ENCODE measurements at regions not wholly inside any gene's neighbourhood (a gene's known extent, or its start where the extent isn't known, plus 50 kb on each side); places are given as distances from the start of the nearest gene placed in this dataset.

DNA sequence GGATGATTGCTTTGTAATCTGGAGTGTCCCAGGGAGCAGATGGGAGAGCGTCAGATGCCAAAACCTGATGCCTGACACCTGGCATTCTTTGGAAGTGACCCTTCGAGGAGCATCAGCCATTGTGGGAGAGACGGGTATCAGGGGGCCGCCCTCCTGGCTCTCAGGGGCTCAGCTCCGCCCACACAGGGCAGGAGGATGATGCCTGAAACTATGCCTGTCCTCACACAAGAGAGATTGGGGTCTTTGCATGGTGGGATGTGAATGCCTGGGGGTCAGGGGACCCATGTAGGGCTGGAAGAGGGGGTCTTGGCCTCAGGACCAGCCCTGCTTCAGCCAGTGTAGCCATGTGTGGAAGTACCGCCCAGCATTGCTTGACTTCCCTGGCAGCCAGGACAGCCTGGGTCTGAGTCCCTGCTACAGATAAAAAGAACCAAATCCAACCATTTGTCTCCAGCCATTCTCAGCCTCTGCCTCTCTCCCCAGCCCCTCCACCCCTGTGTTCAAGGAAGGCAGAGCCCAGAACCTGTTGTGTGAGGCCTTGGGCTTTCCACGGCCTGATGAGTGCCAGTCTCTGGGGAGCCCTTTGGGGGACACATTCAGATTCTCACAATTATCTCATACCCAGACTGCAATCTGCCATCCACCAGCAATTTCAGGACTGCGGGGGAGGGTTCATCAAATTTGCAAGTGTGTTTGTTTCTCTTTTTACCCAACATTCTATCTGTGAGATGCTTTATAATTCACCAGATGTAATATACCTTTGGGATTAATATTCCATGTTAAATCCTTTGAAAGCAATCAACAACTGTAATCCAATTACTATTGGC lies 371.2 kb downstream of the PREX1 start (continued):
- TF ChIP-seq ATF2 (IDR thresholded peaks at IDR 0.05; ENCODE audit: low read length) (peak; percentile 52), IRF4 (IDR thresholded peaks at IDR 0.05; ENCODE audit: low read depth, low read length) (0 out of 2 replicates have a peak, but pooled peaks have one; percentile 25), IKZF2 (IDR thresholded peaks at IDR 0.05) (peak in 1 of 2 experiments; percentile 43; a peak in 1 of 4 replicates), EGR1 (IDR thresholded peaks at IDR 0.05; ENCODE audit: borderline replicate concordance in 1 of 2, low read depth in 2 of 2, low read length in 2 of 2) (peak in 1 of 2 experiments; percentile 90; a peak in 2 of 3 replicates), CUX1 (IDR thresholded peaks at IDR 0.05; ENCODE audit: insufficient replicate concordance, low read depth, low read length) (peak; percentile 53), LARP7 (IDR thresholded peaks at IDR 0.05) (peak; percentile 50), MEF2B (IDR thresholded peaks at IDR 0.05; ENCODE audit: partially characterized antibody, poor library complexity, severe bottlenecking) (peak; percentile 98), NFIC (IDR thresholded peaks at IDR 0.05; ENCODE audit: low read depth, low read length) (peak; percentile 51; the same call in 1 of the 2 replicates), SRF (IDR thresholded peaks at IDR 0.05; ENCODE audit: low read depth in 2 of 2, low read length in 2 of 2) (0 out of 4 replicates have a peak, but pooled peaks of 1 of the 2 experiments have one; percentile 23), MEF2A (IDR thresholded peaks at IDR 0.05; ENCODE audit: insufficient read depth, low read depth, low read length) (0 out of 2 replicates have a peak, but pooled peaks have one; percentile 49)
- TF ChIP-seq, protein P1, sequence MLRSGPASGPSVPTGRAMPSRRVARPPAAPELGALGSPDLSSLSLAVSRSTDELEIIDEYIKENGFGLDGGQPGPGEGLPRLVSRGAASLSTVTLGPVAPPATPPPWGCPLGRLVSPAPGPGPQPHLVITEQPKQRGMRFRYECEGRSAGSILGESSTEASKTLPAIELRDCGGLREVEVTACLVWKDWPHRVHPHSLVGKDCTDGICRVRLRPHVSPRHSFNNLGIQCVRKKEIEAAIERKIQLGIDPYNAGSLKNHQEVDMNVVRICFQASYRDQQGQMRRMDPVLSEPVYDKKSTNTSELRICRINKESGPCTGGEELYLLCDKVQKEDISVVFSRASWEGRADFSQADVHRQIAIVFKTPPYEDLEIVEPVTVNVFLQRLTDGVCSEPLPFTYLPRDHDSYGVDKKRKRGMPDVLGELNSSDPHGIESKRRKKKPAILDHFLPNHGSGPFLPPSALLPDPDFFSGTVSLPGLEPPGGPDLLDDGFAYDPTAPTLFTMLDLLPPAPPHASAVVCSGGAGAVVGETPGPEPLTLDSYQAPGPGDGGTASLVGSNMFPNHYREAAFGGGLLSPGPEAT (IDR thresholded peaks at IDR 0.05; ENCODE audit: low read depth): no peak
- TF ChIP-seq, protein P2, sequence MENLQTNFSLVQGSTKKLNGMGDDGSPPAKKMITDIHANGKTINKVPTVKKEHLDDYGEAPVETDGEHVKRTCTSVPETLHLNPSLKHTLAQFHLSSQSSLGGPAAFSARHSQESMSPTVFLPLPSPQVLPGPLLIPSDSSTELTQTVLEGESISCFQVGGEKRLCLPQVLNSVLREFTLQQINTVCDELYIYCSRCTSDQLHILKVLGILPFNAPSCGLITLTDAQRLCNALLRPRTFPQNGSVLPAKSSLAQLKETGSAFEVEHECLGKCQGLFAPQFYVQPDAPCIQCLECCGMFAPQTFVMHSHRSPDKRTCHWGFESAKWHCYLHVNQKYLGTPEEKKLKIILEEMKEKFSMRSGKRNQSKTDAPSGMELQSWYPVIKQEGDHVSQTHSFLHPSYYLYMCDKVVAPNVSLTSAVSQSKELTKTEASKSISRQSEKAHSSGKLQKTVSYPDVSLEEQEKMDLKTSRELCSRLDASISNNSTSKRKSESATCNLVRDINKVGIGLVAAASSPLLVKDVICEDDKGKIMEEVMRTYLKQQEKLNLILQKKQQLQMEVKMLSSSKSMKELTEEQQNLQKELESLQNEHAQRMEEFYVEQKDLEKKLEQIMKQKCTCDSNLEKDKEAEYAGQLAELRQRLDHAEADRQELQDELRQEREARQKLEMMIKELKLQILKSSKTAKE (IDR thresholded peaks at IDR 0.05; ENCODE audit: low read depth, poor library complexity, severe bottlenecking): peak; percentile 42
